Astrocyte of the cerebellum (primary cell): ENCODE measurements at regions not wholly inside any gene's neighbourhood (a gene's known extent, or its start where the extent isn't known, plus 50 kb on each side); places are given as distances from the start of the nearest gene placed in this dataset.
A peak's percentile ranks its signal among the peaks of the same experiment; 100 is the strongest.

ENCODE experiments used
- DNase-seq: peaks from one replicate; pipeline ENCODE4 v3.0.0-alpha.2; 2011; ENCODE audit warnings: low read depth
- H3K4me3 ChIP-seq: 2 replicates; pipeline ENCODE4 v1.5.1; 2011; ENCODE audit warnings: mild to moderate bottlenecking, low read depth, low read length, moderate library complexity
- in situ Hi-C: cut with HindIII; loops from 2 replicates; pipeline ENCODE4 v1.10.0; 2017; ENCODE audit warnings: low sequenced_read_pairs
- TF ChIP-seq, protein P1 (sequence below): IDR thresholded peaks from 2 replicates; pipeline ENCODE4 v1.5.1; 2012; ENCODE audit warnings: low read length, low read depth, moderate library complexity, mild to moderate bottlenecking; ENCODE audit errors: missing control alignments

DNA sequence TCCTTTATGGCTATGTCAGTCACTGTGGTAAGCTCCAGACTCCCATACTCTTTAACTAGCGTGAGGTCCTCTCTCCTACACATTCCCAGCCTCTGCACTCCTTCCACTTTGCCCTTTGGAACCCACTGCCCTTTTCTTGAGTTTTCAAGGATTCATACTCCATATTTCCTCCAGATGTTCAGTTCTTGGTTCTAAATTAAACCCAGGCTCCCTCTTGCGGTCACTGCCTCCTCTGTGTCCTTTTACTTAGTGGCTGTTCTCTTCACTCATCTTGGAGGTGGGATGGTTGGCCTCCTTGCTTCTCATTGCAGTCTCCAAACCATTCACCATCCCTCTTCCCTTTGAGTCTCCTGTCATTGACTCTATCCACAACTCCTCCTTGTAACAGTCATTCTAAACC, 208.1 kb downstream of the TGFB2 start:
- in situ Hi-C loops, result no loop called here
- H3K4me3 ChIP-seq, result no peak overlapping the region
- TF ChIP-seq, protein P1, sequence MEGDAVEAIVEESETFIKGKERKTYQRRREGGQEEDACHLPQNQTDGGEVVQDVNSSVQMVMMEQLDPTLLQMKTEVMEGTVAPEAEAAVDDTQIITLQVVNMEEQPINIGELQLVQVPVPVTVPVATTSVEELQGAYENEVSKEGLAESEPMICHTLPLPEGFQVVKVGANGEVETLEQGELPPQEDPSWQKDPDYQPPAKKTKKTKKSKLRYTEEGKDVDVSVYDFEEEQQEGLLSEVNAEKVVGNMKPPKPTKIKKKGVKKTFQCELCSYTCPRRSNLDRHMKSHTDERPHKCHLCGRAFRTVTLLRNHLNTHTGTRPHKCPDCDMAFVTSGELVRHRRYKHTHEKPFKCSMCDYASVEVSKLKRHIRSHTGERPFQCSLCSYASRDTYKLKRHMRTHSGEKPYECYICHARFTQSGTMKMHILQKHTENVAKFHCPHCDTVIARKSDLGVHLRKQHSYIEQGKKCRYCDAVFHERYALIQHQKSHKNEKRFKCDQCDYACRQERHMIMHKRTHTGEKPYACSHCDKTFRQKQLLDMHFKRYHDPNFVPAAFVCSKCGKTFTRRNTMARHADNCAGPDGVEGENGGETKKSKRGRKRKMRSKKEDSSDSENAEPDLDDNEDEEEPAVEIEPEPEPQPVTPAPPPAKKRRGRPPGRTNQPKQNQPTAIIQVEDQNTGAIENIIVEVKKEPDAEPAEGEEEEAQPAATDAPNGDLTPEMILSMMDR, result no peak
- no peak for DNase-seq

GRCh38 chr1:218556016-218556415, 210.9 kb downstream of the TGFB2 start:
- in situ Hi-C loops, result no loop called here
- DNase-seq, result no peak
- TF ChIP-seq, protein P1, result no peak
- H3K4me3 ChIP-seq, result no peak overlapping the region

GRCh38 chr1:218557731-218558130, 212.6 kb downstream of the TGFB2 start:
- in situ Hi-C loops, result no loop called here
- TF ChIP-seq, protein P1, result no peak
- peak; percentile 27 for DNase-seq
- H3K4me3 ChIP-seq, result no peak overlapping the region

DNA sequence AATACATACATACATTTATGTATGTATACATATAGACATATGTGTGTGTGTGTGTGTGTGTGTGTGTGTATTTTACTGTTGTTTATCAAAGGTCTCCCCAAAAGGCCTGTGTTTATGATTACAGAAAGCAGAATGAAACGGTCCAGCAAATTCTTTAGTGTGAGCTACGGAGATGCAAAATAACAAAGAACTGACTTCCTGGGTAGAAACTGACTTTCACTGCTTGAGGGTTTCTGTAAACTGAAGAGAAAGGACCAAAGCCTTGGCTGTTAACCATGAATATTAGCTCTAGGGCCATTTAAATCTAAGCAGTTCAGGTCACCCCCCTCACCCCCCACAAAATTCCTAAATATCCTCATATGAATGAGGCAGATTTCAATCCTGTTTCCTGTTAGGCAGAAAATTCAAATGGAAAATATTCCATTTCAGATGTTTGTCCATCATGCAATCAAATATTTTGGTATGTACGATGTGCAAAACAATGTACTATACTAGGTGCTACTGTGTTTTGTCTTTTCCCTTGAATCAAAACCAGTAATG, 213.2 kb downstream of the TGFB2 start:
- TF ChIP-seq, protein P1, result no peak
- no peak for DNase-seq
- no peak overlapping the region for H3K4me3 ChIP-seq
- in situ Hi-C loops, result no loop called here

DNA sequence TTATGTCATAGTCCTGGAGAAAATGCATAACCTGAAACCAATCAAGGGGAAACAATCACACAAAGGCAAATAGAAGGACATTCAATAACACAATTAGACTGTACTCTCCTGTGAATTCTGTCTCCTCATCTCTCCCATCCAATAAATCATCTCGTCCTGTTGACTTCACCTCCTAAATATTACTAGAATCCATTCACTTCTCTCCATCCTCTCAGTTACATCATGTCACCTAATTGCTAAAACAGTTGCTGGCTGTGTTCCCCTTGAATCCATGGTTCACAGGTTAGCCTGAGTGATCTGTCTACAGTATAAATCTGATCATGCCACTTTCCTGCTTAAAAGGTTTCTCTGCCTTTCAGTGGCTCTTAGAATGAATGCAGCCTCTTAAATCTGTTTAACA, 220.2 kb downstream of the TGFB2 start:
- no peak for DNase-seq
- no peak overlapping the region for H3K4me3 ChIP-seq
- TF ChIP-seq, protein P1, result no peak
- in situ Hi-C loops, result no loop called here

DNA sequence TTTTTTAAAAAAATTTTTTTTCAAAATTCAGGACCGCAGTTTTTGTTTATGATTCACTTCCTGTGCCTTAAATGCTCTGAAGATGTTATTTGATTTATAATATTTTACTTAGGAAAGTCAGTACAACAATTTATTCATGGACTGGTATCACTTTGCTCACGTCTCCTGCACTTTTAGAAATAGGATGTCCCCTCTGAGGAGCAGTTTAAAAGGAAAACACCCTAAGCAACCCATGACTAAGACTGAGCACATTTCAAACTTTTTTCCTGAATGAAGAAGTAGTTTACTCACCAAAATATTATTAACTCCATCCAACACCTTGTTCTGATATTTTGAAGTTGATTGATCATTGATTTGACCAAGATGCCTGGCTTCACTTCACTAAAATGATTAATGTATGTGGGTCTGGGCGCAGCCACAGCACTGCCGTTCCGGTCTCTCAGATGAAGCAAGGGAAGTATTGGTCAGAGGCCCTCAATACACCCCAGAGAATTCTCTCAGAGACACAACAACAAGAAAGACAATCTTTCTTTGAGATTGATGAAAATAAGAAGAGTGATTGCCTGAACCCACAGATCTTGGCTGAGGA, 223.9 kb downstream of the TGFB2 start:
- TF ChIP-seq, protein P1, result no peak
- H3K4me3 ChIP-seq, result no peak overlapping the region
- in situ Hi-C loops, result no loop called here
- peak; percentile 22 for DNase-seq
